ENCODE measurements at regions not wholly inside any gene's neighbourhood (a gene's known extent, or its start where the extent isn't known, plus 50 kb on each side); places are given as distances from the start of the nearest gene placed in this dataset.
A peak's percentile ranks its signal among the peaks of the same experiment; 100 is the strongest.
"Not testable (repeated sequence)": the region's sequence is repeated elsewhere in the genome, so short reads cannot be mapped to it uniquely, and the experiment has no call there.

DNA sequence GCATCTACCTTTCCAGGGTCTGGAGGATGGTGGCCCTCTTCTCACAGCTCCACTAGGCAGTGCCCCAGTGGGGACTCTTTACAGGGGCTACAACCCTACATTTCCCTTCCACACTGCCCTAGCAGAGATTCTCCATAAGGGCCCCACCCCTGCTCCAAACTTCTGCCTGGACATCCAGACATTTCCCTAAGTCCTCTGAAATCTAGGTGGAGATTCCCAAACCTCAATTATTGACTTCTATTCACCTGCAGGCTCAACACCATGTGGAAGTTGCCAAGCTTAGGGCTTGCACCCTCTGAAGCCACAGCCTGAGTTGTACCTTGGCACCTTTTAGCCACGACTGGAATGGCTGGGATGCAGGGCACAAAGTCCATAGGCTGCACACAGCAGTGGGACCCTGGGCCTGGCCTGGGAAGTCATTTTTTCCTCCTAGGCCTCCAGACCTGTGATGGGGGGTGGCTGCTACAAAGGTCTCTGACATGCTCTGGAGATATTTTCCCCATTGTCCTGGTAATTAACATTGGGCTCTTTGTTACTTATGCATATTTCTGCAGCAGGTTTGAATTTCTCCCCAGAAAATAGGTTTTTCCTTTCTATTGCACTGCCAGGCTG, 53.7 kb upstream of the ST3GAL5 start:
- no peak for FAIRE-seq

DNA sequence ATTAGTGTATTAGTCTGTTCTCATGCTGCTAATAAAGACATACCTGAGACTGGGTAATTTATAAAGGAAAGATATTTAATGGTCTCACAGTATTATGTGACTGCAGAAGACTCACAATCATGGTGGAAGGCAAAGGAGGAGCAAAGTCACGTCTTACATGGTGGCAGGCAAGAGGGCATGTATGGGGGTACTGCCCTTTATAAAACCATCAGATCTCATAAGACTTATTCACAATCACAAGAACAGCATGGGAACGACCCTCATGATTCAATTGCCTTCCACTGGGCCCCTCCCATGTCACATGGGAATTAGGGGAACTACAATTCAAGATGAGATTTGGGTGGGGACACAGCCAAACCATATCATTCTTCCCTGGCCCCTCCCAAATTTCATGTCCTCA, 52.7 kb upstream of the ST3GAL5 start:
- not testable (repeated sequence) for DNase-seq (ENCODE audit: insufficient read length, low spot score); FAIRE-seq

More for the DNA sequence above, 53.7 kb upstream of the ST3GAL5 start:
- no peak for DNase-seq (ENCODE audit: insufficient read length, low spot score)

DNA sequence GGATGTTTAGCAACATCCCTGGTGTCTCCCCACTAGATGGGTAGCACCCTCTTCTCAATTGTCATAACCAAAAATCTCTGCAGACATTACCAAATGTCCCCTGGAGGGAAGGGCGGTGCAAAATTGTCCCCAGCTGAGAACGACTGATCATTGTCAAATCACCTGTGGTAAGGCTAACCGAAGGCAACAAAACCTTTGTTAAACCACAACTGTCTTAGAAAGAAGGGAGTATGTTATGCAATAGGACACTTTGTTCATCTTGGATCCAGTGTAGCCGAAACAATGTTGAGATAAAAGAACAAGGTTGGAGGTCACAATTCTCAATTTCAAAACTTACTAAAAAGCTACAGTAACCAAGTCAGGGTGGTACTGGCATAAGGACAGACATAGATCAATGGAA, 50.3 kb upstream of the ST3GAL5 start:
- peak; percentile 26 for FAIRE-seq
- DNase-seq (ENCODE audit: insufficient read length, low spot score): no peak
